CD4-positive, alpha-beta T cell (primary cell): ENCODE measurements at regions not wholly inside any gene's neighbourhood (a gene's known extent, or its start where the extent isn't known, plus 50 kb on each side); places are given as distances from the start of the nearest gene placed in this dataset.

Experiments
- ATAC-seq: fragments of 200-7000 bp; cut with Tn5 transposase; one replicate; pipeline ENCODE4 v1.10.0; 2022; ENCODE audit warnings: mild to moderate bottlenecking; ENCODE audit not compliant: poor library complexity
- CTCF ChIA-PET: fragments of 350-600 bp; sonication (Branson Sonifier 250); formaldehyde crosslinking; loops from one replicate; lab custom pipeline; 2021; ENCODE audit warnings: antibody characterized with exemption, inconsistent platforms; lab: Charles Lee
- POLR2A ChIA-PET: fragments of 350-600 bp; sonication (Branson Sonifier 250); formaldehyde crosslinking; loops from one replicate; lab custom pipeline; 2021; ENCODE audit warnings: antibody characterized with exemption, inconsistent platforms; lab: Charles Lee
- DNase-seq, 14 experiments: peaks; one replicate each; pipeline ENCODE4 v3.0.0-alpha.2; 2013 to 2020; ENCODE audit warnings: mixed read lengths in 2 of 14
- H3K27ac ChIP-seq, 2 donors: one replicate each; pipeline versions ENCODE4 v1.5.1 to v1.7.0; 2013; ENCODE audit warnings: low read length in 2 of 2, low read depth in 1 of 2, mild to moderate bottlenecking in 1 of 2
- H3K27me3 ChIP-seq, 2 experiments: 1 replicate in 1 of 2; 2 replicates in 1 of 2; pipeline versions ENCODE4 v1.6.1 to v1.7.0; 2013; ENCODE audit warnings: low read length in 2 of 2, control low read depth in 1 of 2, mild to moderate bottlenecking in 1 of 2, moderate library complexity in 1 of 2; ENCODE audit not compliant: insufficient read depth in 2 of 2, control insufficient read depth in 1 of 2
- H3K36me3 ChIP-seq: one replicate; pipeline ENCODE4 v1.6.1; 2013; ENCODE audit warnings: low read length, control low read depth; ENCODE audit not compliant: insufficient read depth
- H3K4me1 ChIP-seq: one replicate; pipeline ENCODE4 v1.6.1; 2013; ENCODE audit warnings: low read length, control low read depth; ENCODE audit not compliant: insufficient read depth
- H3K4me3 ChIP-seq: one replicate; pipeline ENCODE4 v1.5.1; 2013; ENCODE audit warnings: mild to moderate bottlenecking, low read length, moderate library complexity
- H3K9me3 ChIP-seq, 2 experiments: 1 replicate in 1 of 2; 2 replicates in 1 of 2; pipeline versions ENCODE4 v1.6.1 to v1.7.0; 2013; ENCODE audit warnings: low read length in 2 of 2, mild to moderate bottlenecking in 2 of 2, control low read depth in 1 of 2, moderate library complexity in 1 of 2; ENCODE audit not compliant: control insufficient read depth in 1 of 2, insufficient read depth in 1 of 2
- H3K27ac Mint-ChIP-seq: one replicate; pipeline ENCODE4 v1.8.0; 2020; ENCODE audit warnings: mixed read lengths
- H3K27me3 Mint-ChIP-seq: one replicate; pipeline ENCODE4 v1.8.0; 2021; ENCODE audit warnings: mixed read lengths
- H3K36me3 Mint-ChIP-seq: one replicate; pipeline ENCODE4 v1.8.0; 2021; ENCODE audit warnings: low read depth, mixed read lengths
- H3K4me1 Mint-ChIP-seq: one replicate; pipeline ENCODE4 v1.8.0; 2021; ENCODE audit warnings: low read depth, mixed read lengths
- H3K4me3 Mint-ChIP-seq: one replicate; pipeline ENCODE4 v1.8.0; 2020; ENCODE audit warnings: mild to moderate bottlenecking, mixed read lengths
- H3K9me3 Mint-ChIP-seq: one replicate; pipeline ENCODE4 v1.8.0; 2020; ENCODE audit warnings: mixed read lengths
- CTCF ChIP-seq: fragments of 200-600 bp; IDR thresholded peaks from one replicate; pipeline ENCODE4 v1.8.0; 2022; ENCODE audit warnings: antibody characterized with exemption, mild to moderate bottlenecking
- intact Hi-C, 2 experiments: fragments of 100-400 bp; cut with DNase I in 1 of 2; cut with micrococcal nuclease in 1 of 2; formaldehyde crosslinking; loops; one replicate each; pipeline versions ENCODE4 v1.15.1 to v1.9.0; 2023 to 2025; cut with DNase I, micrococcal nuclease

GRCh38 chr5:122559676-122560075 lies 215.2 kb upstream of the SNX2 start:
- H3K27ac ChIP-seq, result no peak overlapping the region
- H3K36me3 ChIP-seq, result no peaks in the 10 kb centered on the region
- Mint-ChIP-seq H3K4me3 (no peak overlapping the region), H3K9me3 (no peaks in the 10 kb centered on the region), H3K4me1 (no peaks in the 10 kb centered on the region), H3K27me3 (no peaks in the 10 kb centered on the region), H3K27ac (no peak overlapping the region), H3K36me3 (no peaks in the 10 kb centered on the region)
- no peak for TF ChIP-seq CTCF
- H3K27me3 ChIP-seq, result peaks cover 0 to 2% of the 10 kb centered on the region in 2 experiments
- H3K9me3 ChIP-seq, result no peaks in the 10 kb centered on the region
- ATAC-seq (no peak), DNase-seq (no peak)
- no peaks in the 10 kb centered on the region for H3K4me1 ChIP-seq
- CTCF ChIA-PET, result no interaction called here
- intact Hi-C loops, result no loop called here
- POLR2A ChIA-PET, result no interaction called here
- no peak overlapping the region for H3K4me3 ChIP-seq

GRCh38 chr5:122561209-122561608 lies 213.7 kb upstream of the SNX2 start:
- POLR2A ChIA-PET, result no interaction called here
- no peaks in the 10 kb centered on the region for H3K9me3 Mint-ChIP-seq

GRCh38 chr5:122565331-122565730 lies 209.5 kb upstream of the SNX2 start:
- Mint-ChIP-seq H3K4me3 (no peak overlapping the region), H3K4me1 (no peaks in the 10 kb centered on the region), H3K27me3 (peaks cover 11% of the 10 kb centered on the region), H3K36me3 (no peaks in the 10 kb centered on the region), H3K27ac (no peak overlapping the region), H3K9me3 (no peaks in the 10 kb centered on the region)
- DNase-seq (no peak), ATAC-seq (no peak)
- H3K36me3 ChIP-seq, result no peaks in the 10 kb centered on the region
- POLR2A ChIA-PET, result no interaction called here
- intact Hi-C loops, result no loop called here
- CTCF ChIA-PET, result no interaction called here
- TF ChIP-seq CTCF, result no peak
- no peak overlapping the region for H3K27ac ChIP-seq
- H3K4me3 ChIP-seq, result no peak overlapping the region
- peaks cover 0 to 2% of the 10 kb centered on the region in 2 experiments for H3K27me3 ChIP-seq
- no peaks in the 10 kb centered on the region for H3K9me3 ChIP-seq
- H3K4me1 ChIP-seq, result no peaks in the 10 kb centered on the region

More at GRCh38 chr5:122561209-122561608, 213.7 kb upstream of the SNX2 start:
- Mint-ChIP-seq H3K27ac (no peak overlapping the region), H3K4me1 (no peaks in the 10 kb centered on the region), H3K27me3 (peaks cover 6% of the 10 kb centered on the region), H3K36me3 (no peaks in the 10 kb centered on the region), H3K4me3 (no peak overlapping the region)
- H3K9me3 ChIP-seq, result no peaks in the 10 kb centered on the region
- H3K36me3 ChIP-seq, result no peaks in the 10 kb centered on the region
- H3K27me3 ChIP-seq, result peaks cover 0 to 2% of the 10 kb centered on the region in 2 experiments
- H3K27ac ChIP-seq, result no peak overlapping the region
- CTCF ChIA-PET, result no interaction called here
- intact Hi-C loops, result no loop called here
- no peaks in the 10 kb centered on the region for H3K4me1 ChIP-seq
- no peak for TF ChIP-seq CTCF
- no peak overlapping the region for H3K4me3 ChIP-seq
- DNase-seq, result no peak
- no peak for ATAC-seq
